HG03575 (cell line): ENCODE measurements at regions not wholly inside any gene's neighbourhood (a gene's known extent, or its start where the extent isn't known, plus 50 kb on each side); places are given as distances from the start of the nearest gene placed in this dataset.
"Not testable (repeated sequence)": the region's sequence is repeated elsewhere in the genome, so short reads cannot be mapped to it uniquely, and the experiment has no call there.

Experiments
- ATAC-seq: cut with Tn5 transposase; IDR thresholded peaks from one replicate; pipeline ENCODE4 v1.9.1; 2021; ENCODE audit not compliant: unreplicated experiment, insufficient number of reproducible peaks, low FRiP score; ENCODE audit errors: extremely low read depth

DNA sequence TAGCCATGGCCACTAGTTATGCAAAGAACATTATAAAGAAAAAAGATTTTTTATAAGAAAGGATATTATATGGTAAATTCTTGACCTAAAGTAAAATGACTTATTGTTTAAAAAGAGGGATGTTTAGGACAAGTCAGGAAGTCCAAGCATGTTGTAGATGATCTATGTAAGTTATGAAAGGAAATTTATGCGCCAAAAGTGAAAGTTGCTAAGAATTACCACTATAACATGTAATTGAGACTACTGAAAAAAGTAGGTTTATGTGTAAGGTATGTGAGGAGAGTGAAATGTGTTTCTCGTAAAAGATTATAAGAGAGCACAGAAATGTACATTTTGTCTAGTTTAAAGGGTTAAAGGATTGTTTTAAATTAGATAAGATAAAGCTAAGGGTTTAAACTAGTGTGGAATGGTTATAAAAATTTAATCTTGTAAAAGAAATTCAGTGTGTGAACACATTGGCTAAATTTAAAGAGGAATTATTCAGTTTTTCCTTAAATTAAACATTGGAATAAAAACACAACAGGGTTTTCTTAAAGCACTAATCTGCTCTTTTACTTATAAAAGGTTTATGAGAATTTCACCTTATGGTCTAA is 1100.4 kb upstream of the EDIL3 start:
- ATAC-seq, result no peak

DNA sequence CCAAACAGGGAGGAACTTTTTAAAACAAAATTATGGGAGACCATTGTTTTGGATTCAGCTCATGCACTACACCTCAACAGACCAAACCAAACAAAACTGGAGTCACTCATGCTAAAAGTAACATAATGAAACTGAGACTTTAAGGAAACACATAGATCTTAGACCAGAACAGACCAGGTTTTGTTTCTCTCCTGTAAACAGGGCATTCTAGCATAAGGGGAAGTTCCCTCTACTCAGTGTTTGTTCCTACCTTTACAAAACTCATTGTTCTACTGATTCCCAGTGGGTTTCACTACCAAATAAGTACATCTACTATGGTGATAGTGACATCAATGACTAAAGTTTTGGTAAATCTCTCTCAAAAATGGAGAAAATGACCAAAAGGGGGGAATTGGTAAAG is 1103.6 kb upstream of the EDIL3 start:
- ATAC-seq, result no peak

DNA sequence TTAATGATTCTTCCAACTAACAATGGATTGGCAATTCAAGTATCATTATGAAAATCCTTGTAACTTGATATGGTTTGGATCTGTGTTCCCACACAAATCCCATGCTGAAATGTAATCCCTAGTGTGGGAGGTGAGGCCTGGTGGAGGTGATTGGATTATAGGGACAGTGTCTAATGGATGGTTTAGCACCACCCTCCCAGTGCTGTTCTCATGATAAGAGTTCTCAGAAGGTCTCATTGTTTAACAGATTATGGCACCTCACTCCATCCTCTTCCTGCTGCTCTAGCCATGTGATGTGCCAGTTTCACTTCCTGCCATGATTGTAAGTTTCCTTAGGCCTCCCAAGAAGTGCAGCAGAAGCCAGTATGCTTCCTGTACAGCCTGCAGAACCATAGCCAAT is 1116.2 kb upstream of the EDIL3 start:
- no peak for ATAC-seq

DNA sequence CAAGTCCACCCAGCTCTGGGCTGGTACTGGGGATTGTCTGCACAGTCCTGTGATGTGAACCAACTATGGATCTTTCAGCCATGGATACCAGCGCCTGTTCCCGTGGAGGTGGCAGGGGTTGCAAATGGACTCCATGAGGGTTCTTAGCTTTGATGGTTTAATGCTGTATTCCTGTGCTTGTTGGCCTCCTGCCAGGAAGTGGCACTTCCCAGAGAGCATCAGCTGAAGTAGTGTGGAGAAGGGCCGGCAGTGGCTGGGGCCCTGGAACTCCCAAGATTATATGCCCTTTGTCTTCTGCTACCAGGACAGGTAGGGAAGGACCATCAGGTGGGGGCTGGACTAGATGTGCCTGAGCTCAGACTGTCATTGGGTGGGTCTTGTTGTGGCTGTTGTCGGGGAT is 1104.8 kb upstream of the COX7C start:
- ATAC-seq, result no peak

DNA sequence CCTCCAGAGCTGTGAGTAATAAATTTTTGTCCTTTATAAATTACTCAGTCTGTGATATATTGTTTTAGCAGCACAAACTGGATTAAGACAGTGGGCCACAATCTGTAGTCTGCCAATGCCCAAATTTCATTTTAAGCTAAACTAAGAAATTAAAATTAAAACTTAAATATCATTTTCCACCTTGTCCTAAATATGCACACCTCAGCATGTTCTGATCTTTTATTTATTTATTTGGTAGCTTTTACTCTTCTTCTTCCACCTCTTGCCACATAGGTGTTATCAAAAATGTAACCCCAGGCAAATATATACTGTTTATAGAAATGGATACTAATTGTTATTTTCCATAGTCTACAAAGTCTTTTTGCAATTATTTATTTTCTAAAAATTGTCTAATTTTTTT is 1102.2 kb upstream of the COX7C start:
- ATAC-seq, result no peak

DNA sequence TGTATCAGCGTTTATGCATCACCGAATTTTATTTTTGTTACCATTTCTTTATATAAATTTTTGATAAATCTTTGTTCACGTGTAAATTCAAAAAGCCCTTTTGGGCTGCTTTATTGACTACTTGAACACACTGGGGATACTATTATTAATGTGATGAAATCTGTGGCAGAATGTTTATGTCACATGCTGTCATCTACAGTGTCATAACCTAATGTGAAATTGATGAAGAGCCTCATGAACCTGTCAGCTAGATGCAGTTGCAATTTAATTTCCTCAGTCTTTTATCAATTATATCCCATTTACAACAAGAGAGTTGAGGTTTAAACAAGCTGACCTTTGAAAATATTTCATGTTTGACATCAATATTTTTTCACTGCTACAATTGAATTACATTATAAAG is 1100.4 kb upstream of the COX7C start:
- no peak for ATAC-seq

DNA sequence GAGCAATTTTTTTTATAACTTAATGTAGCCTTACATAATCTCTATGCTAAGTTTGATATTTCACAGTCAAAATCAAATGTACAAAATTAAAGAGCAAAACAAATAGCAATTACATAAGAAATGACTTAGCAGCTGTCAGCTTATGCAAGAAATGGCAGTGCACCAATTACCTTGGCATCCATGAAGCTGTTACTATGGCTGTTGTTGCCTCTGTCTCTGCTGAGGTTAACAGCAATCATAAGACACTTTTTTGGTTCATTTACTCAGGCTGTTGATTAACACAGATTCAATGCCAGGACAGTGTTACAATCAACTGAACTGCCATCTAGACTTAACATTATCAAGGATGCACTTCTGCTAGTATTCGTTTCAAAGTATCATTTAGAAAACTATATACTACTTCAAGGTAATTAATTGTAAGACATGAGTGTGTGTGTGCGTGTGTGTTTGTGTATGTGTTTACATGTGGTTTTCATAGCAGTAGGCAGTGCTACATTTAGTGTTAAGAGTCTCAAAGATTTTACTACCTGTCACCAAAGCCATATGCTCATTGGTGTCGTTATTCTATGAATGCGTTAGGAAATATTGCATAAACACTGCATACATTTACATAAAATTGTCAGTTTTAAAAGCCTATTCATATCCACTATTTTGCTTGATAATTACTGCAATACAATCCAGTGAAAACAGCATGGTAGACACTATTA is 1084.2 kb upstream of the COX7C start:
- no peak for ATAC-seq

DNA sequence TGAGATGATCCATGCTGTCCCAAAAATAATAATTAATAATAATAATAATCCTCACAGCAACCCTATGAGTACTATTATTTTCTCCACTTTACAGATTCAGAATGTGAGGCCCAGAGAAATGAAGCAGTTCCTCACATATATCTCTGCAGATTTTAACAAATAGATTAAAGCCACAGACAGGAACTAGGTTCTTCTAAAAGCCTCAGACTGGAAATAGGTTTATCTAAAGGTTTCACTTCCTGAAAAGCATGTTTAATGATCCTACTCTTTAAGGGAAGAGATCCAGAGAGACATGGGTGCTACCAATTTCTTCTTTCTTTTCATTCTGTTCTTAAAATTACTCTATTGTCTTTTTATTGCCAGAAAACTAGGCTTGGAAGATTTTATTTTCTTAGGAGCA is 1079.4 kb upstream of the COX7C start:
- no peak for ATAC-seq

DNA sequence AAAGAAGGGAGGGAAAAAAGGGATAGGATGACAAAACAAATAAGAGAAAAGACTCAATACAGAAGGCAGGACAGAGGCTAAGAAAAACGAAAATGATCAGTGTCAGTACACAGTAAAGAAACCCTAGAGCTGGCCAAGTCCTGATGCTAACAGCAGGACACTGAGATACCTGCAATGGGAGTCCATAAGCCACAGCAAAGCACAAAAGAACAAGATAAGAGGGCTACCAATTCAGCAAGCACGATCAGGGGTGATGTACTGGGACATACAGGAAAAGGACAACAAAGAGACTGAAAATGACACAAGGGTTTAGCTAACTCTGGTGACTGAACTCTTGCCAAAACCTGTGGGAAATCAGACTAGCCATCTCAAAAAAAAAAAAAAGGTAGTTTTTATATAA is 1072.6 kb upstream of the COX7C start:
- no peak for ATAC-seq

DNA sequence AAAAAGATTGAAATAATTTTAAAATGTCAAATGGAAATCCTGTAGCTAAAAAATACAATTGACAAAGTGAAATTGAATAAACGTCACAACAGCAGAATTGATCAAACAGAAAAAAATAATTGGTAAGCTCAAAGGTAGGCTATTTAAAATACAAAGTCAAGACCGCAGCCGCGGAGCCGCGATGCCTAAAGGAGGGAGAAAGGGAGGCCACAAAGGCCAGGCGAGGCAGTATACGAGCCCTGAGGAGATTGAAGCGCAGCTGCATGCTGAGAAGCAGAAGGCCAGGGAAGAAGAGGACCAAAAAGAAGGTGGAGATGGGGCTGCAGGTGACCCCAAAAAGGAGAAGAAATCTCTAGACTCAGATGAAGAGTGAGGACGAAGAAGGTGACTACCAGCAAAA is 1068.5 kb upstream of the COX7C start:
- no peak for ATAC-seq

DNA sequence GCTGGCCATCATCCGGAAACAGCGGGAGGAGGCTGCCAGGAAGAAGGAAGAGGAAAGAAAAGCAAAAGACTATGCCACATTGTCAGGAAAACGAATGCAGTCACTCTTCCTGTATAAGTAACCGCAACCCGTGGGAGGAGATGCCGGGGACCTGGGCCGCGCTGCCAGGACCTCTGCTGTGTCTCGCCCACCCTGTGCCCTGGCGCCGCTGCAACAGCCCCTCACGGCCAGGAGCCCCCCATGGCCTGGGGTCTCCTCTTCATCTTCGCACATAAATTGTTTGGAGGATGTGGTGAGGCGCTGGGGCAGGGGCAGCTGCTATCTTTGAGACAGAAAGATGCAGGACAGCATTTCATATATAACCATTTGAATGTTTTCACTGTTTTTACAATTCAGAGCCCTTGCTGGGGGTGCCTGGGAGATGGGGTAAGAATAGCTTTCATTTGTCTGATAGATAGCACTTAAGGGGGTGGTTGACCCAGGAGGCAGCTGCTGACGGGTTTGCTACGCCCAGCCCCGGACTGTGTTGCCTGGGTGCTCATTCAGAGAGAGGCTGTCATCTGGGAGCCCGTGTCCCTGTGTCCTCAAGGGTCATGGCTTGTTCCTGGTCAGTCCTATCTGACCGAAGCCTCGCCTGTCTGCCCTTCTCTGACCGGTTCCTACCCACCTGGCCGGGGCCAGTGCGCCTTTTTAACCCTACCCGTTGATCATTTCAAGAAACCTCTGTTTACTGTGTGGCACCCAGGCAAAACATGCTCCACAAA is 1067.7 kb upstream of the COX7C start:
- ATAC-seq, result no peak

DNA sequence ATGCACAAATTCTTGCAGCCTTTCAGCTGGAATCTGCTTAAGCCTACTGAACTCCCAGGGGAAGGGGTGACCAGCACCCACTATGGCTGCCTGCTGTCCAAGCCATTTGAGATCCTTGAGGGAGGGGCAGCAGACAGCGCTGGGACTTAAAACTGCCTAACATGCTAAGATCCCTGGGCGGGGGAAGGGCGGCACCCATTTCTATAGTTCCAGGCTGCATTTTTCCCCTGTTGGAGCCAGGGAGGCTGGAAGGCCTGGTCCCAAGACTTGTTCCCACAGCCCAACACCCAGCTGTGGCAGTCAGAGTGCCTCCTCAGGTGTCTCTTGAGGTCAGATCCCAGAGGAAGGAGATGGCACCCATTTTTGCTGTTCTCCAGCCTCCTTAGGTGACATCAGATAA is 1061.3 kb upstream of the COX7C start:
- ATAC-seq, result no peak

DNA sequence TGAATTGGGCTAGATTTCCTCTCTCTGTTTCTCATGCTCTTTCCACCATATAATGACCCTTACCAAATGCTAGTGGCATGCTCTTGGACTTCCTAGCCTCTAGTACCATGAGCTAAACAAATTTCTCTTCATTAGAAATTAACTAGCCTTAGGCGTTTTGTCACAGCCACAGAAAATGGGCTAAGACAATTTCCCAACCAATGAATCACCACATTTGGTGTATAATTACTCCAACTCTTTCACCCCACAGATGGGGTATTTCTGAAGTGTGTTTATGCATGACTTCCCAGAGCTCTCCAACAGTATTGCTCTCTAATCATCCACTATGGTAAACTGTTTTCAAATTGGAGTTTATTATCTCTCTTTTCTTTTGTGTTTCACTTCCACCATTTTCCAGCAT is 1041.1 kb upstream of the COX7C start:
- no peak for ATAC-seq

DNA sequence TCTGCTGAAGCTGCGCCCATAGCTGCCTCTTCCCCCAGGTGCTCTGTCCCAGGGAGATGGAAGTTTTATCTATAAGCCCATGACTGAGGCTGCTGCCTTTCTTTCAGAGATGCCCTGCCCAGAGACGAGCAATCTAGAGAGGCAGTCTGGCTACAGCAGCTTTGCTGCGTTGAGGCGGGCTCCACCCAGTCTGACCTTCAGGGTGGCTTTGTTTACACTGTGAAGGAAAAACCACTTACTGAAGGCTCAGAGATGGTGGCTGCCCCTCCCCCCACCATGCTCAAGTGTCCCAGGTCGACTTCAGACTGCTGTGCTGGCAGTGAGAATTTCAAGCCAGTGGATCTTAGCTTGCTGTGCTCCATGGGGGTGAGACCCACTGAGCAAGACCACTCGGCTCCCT is 1029.9 kb upstream of the COX7C start:
- not testable (repeated sequence) for ATAC-seq

DNA sequence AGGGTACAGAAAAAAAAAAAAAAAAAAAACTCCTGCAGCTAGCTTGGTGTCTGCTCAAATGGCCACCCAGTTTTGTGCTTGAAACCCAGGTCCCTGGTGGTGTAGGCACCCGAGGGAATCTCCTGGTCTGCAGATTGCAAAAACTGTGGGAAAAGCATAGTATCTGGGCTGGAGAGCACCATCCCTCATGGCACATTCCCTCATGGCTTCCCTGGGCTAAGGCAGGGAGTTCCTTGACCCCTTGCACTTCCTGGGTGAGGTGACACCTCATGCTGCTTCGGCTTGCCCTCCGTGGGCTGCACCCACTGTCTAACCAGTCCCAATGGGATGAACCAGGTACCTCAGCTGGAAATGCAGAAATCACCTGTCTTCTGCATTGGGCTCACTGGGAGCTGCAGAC is 1029.5 kb upstream of the COX7C start:
- not testable (repeated sequence) for ATAC-seq

DNA sequence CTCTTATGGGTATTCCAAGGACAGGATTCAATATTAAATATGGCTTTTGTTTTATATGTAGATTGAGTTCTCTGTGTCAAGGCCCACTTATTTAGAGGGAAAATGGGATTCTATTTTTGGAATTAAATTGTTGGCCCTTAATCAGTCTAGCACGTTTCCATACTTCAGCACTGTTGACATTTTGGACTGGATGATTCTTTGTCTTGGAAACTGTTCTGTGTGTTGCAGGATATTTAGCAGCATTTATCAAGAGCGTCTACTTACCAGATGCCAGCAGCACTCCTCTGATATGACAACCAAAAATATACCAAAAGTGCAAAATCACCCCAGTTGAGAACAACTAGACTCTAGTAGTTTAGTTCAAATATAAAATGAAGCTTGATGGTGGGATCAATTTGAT is 1027.0 kb upstream of the COX7C start:
- ATAC-seq, result no peak

DNA sequence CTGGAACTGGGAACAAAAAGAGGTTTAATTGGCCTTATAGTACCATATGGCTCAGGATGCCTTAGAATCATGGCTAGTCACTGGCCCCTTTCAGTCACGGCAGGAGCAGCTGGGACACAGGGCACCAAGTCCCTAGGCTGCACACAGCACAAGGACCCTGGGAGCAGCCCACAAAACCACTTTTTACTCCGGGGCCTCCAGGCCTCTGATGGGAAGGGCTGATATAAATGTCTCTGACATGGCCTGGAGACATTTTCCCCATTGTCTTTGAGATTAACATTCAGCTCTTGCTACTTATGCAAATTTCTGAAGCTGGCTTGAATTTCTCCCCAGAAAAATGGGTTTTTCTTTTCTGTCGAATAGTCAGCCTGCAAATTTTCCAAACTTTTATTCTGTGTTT is 1026.4 kb upstream of the COX7C start:
- no peak for ATAC-seq

DNA sequence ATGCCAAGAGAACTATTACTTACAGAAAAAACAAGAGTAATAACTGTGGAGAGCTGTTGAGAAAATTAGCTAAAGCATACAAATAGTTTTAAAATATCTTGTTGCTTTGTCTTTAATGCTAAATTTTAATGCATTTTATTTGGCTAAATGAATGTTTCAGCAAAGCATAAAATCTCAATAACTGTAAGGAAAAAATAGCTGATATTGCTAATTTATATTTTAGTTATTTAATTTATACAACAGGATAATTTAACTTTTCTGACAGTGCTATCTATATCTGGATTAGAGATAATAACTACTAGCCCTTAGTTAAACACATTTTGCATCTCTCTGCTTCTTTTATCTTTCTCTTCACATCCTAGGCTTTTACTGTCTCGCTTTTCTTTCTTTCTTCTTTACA is 1014.9 kb upstream of the COX7C start:
- ATAC-seq, result no peak

DNA sequence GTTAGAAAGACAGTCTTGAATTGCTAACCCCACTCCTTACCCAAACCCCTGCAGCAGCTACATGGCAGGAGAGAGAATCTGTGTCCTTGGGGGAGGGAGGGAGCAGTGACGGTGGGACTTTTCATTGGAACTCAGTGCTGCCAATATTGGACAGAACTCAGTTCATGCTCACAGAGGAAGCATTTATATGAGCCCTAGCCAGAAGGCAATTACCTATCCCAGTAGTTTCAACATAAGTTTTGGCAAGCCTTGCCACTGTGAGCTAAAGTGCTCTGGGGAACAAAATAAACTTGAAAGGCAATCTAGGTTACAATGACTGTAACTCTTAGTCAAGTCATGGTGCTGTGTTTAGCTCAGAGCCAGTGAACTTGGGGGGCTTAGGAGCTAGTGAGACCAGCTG is 1013.4 kb upstream of the COX7C start:
- no peak for ATAC-seq

DNA sequence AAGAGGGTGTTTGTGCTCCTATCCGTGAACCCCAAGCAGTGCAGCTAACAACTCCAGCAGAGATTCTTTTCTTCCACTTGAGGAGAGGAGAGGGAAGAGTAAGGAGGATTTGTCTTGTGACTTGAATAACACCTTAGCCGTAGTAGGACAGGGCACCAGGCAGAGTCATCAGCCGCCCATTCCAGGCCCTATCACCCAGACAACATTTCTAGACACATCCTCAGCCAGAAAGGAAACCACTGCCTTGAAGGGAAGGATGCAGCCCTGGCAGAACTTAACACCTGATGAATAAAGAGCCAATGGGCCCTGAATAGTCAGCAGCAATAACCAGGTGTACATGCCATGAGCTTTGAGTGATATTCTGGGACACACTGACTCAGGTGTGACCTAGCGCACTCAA is 1013.0 kb upstream of the COX7C start:
- ATAC-seq, result no peak
